Activated naive CD4-positive, alpha-beta T cell treated with Interleukin-2 at 50 U/mL for 16 hours (primary cell): ENCODE measurements at regions not wholly inside any gene's neighbourhood (a gene's known extent, or its start where the extent isn't known, plus 50 kb on each side); places are given as distances from the start of the nearest gene placed in this dataset.

Source experiments
- DNase-seq: peaks from one replicate; pipeline ENCODE4 v3.0.0-alpha.2; 2020

GRCh38 chrX:22396408-22396807, 123.7 kb downstream of the CBLL2 start:
- DNase-seq = no peak

- no peak for DNase-seq
Measured at GRCh38 chrX:22397566-22397965, 124.9 kb downstream of the CBLL2 start.

DNA sequence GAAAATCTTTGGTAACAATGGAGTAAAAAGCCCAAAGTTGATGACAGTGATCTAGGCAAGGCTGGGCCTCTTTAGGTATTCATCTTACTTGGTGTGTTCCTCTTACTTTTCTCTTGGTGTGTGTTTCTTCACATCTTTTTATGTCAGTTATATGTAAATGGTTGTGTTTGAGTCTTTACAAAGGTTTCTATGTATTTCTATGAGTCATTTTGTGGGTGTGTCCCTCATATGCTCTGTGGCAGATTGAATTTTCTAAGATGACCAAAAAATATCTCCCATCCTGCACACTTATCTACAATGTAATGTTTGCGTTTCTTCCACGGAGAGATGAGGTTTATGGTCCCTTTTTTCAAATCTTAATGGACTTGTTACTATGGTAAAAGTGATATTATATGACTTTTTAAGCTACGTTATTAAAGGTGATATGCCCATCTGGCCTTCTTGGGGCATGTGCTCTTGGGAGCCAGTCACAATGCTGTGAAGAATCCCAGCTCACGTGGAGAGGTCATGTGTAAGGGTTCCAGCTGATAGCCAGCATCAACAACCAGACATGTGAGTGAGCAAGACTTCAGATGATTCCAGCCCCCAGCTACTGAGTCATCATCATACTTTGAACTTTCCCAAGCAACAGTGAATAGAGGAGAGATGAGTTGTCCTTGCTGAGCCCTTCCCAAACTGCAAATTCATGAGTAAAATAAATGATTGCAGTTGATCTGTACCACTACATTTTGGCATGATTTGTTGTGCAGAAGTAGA, 126.9 kb downstream of the CBLL2 start:
- DNase-seq = no peak

DNA sequence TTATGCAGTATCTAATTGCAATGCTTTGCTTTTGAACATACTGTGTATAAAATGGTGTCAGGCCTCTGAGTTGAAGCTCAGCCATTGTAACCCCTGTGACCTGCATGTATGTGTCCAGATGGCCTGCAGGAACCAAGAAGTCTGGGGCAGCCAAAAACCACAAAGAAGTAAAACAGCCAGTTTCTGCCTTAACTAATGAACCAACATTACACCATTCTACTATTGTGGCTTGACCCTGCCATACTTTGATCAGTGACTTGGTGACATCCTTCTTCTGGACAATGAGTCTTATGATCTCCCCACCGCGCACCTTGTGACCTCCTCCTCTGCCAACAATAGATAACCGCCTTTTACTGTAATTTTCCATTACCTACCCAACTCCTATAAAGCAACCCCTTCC, 131.6 kb downstream of the CBLL2 start:
- no peak for DNase-seq

DNA sequence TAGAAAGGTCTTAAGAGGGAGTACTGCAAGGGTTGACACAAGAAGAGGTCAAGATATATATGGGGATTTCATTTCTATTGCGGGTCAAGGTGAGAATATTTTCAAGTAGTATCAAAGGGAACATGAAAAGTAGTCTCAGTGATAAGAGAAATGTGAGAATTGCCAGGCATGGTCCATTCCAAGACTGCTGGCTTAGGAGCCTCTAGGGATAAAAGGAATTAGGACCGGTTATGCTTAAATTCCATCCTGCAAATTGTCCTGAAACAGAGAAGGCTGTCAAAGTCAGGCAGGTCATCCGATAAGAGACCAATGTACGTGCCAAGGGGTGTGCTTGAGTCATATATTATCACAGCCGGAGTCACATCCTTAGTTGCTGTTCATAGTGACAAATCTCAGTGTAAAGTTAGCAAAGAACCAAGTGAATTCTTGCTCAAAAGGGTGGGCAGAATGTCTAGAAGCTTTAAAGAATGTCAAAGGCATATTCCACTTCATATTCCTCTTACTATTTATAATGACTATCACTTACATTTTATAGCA, 133.6 kb downstream of the CBLL2 start:
- DNase-seq = no peak

GRCh38 chrX:22409418-22409817, 136.7 kb downstream of the CBLL2 start:
- no peak for DNase-seq

DNA sequence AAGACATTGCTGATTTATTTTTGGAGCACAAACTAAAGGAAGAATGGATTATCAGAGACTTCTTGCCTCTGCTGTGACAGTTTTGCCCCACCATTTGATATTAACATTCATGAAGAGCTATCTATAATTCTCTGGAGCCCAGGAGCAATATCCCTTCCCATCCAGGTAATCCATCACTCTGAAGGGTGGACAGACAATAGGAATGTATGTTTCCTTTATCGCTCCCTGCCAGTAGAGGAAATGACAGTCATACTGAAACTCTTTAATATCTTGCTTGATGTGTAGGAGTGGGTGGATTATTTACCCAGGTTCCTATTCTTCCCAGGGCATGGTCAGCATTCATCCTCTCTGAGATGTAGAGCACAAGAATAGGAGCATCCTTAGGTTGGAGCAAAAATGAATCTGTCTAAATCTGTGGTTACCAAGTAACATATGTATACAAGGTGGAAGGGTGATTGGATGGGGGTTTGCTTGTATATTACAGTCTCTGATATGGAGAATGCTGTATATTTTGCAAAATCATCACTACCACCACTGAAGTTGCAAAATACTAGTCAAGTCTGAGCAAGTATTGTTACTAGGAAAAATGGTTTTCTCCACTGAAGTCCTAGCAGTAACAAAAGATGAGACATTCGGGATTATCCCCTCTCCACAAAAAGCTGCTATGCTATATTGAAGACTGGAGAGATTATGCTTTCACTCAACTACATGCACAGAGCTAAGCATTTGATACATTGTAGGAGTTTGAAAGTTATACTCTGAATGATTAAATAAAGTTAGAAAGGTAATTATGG, 151.6 kb downstream of the CBLL2 start:
- no peak for DNase-seq

DNA sequence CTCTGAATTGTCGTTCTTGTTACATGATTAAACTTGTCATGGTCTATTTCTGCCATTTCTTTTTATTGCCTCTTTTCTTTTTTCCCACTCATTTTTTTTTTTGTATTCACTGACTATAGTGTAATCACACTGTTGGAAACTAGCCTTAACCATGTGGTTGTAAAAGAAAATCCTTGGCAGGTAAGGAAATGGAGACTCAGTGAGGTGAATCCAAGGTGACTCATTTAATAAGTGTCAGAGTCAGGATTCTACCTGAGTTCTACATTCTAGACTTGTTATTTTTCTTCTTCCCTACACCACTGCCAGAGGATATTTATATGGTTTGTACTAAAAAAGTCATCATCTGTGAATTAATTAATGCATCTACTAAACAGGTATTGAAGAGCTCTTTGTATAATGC, 152.2 kb downstream of the CBLL2 start:
- DNase-seq = no peak

DNA sequence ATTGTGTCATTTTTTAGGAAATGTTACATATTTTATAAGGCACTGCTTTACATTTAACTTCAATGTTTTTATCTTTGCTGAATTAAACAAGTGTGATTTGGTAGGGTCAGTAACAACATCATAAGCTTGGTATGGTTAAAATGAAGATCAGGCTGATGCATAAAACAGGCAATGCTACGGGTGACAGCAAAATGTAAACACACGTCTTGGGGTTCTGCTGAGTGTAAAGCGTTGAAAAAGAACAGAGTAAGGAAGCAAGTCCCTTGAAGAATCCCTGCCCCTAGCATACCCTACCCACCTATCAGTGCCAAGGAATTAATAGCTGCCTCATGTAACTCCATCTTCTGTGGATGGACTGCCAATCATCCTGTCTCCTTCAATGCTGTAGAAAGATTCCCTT, 157.0 kb downstream of the CBLL2 start:
- no peak for DNase-seq

- DNase-seq = no peak
Measured at GRCh38 chrX:22430701-22431100, 158.0 kb downstream of the CBLL2 start.

- no peak for DNase-seq
Measured at GRCh38 chrX:22433292-22434070, 160.8 kb downstream of the CBLL2 start.

DNA sequence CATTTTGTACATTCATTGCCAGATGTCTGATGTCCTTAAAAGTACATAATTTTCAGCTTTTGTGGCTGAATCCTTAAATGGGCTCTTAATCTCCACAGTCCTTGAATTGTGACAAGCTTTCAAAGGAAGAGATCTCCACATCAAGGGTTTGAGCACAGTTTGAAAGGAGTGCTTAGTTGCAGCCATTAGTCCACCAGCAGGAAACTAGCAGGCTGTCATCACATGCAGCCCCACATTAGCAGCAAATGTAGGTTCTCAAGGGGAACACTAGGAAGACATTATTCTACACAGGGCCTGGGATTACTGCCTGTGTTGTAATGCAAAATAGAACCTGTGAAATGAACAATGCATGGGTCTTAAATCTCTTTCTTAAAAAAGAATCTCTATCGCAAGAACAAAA, 173.2 kb downstream of the CBLL2 start:
- DNase-seq = no peak

- no peak for DNase-seq
Measured at GRCh38 chrX:22462959-22463358, 190.2 kb downstream of the CBLL2 start.

- no peak for DNase-seq
Measured at GRCh38 chrX:22467571-22467970, 194.9 kb downstream of the CBLL2 start.

DNA sequence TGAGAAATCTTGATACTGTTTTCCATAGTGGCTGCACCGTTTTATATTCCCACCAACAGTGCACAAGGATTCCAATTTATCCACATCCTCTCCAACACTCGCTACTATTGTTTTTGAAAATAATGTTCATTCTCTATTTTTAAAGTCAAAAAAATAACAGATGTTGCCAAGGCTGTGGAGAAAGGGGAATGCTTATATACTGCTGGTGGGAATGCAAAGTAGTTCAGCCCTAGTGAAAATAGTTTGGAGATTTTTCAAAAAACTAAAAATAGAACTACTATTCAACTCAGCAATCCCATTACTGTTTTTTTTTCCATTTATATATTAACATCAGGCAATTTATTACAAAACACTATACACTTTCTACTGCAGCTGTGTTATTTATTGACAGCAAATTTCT, 208.7 kb downstream of the CBLL2 start:
- no peak for DNase-seq

DNA sequence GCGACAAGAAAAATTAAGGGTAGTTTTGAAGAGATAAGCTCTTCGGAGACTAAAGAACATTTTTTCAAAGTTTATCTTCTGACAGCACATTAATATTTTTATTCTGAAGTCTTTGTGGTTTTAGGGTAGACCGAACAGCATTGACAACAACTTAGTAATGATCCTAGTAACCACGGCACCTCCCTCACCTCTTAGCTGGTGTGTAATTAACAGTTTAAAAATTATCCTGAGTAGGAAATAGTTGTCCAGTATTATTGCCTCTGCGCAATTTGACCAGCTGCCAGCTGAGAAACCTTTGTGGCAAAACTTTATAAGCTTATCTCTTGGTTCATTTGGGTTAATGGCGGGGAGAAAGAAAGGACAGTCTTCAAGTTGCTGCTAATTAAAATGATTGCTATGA, 213.6 kb downstream of the CBLL2 start:
- DNase-seq = no peak

- no peak for DNase-seq
Measured at GRCh38 chrX:22516893-22517292, 244.2 kb downstream of the CBLL2 start.

DNA sequence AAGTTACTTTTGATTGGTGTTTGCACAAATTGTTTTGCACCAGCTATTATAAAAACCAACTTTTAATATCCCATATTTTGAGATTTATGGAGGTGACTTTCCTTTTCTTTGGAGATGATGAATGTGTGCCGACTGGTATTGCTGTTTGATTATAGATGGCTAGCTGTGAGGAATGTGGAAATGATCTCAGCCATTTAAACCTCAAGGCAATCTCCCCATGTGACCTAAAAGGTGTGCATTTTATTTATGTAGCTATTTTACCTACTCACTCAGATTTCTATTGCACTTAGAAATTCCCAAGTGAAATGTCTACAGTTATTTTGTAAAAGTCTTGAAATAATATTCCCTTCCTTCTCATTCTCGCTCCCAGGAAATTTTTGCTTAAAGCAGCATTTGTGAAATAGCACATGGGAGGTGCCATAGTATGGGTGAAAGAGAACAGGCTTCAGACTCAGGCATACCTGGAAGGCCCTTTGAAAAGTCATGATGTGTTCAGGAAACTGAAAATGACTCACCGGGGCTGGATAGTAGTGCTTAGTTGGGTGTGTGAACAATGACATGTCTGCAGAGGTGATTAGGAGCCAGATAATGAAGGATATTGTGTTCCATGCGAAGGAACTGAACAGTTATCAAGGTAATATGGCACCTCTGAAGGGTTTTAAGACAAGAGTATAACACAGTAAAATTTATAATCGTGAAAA, 247.6 kb downstream of the CBLL2 start:
- DNase-seq = no peak

- no peak for DNase-seq
Measured at GRCh38 chrX:22526339-22526738, 253.6 kb downstream of the CBLL2 start.

- DNase-seq = no peak
Measured at GRCh38 chrX:22527302-22527701, 254.6 kb downstream of the CBLL2 start.

DNA sequence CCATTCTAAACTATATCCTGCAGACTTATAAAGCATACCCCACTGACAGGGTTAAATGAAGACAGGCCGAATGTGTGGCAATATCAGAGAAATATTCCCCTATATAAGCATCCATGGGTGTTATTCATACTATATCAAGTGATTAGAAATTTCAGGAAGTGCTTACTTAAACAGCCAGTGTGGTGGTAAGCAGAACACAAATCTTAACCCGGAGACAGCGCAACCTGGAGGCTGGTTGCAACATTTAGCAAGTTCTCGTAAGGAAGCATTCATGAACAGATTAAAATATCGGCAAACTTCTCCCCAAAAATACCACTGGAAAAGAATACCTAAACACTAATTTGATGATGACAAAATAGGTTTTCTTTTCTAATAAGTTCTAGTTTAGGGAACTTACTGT, 261.2 kb downstream of the CBLL2 start:
- DNase-seq = no peak

GRCh38 chrX:22534643-22535042, 261.9 kb downstream of the CBLL2 start:
- DNase-seq = no peak
